BJ (cell line): ENCODE measurements at regions not wholly inside any gene's neighbourhood (a gene's known extent, or its start where the extent isn't known, plus 50 kb on each side); places are given as distances from the start of the nearest gene placed in this dataset. TPM values are rescaled to one million over a fixed set of nuclear protein-coding genes. Genes with fewer than 3 reads are reported as not detected.

Source experiments
- CTCF ChIA-PET: fragments of 350-600 bp; formaldehyde crosslinking; extraction: SDS; loops from one replicate; lab custom pipeline; 2021; ENCODE audit warnings: antibody characterized with exemption, inconsistent platforms; lab: Yijun Ruan, JAX
- POLR2A ChIA-PET: fragments of 300-600 bp; sonication (Branson Sonifier 250); formaldehyde crosslinking; extraction: SDS; loops from one replicate; lab custom pipeline; 2021; ENCODE audit warnings: antibody characterized with exemption; lab: Charles Lee
- DNase-seq: peaks from one replicate; pipeline ENCODE4 v3.0.0-alpha.2; 2011; ENCODE audit warnings: low read depth
- H3K27me3 ChIP-seq: 2 replicates; pipeline ENCODE4 v1.6.0; 2011; ENCODE audit warnings: low read length; ENCODE audit not compliant: control insufficient read depth, insufficient read depth
- H3K36me3 ChIP-seq: 2 replicates; pipeline ENCODE4 v1.5.1; 2011; ENCODE audit warnings: low read length; ENCODE audit not compliant: control insufficient read depth, insufficient read depth
- H3K4me3 ChIP-seq: 2 replicates; pipeline ENCODE4 v1.5.1; 2011; ENCODE audit warnings: low read depth, mild to moderate bottlenecking, control low read depth, low read length
- small RNA-seq: library from RNA; depleted of rRNA; stranded (forward); fragments of <200 nt; gene quantifications from one replicate; pipeline ENCODE3, GENCODE V24; 2012; ENCODE audit warnings: low replicate concordance, low read depth; ENCODE audit not compliant: insufficient read length
- TF ChIP-seq, protein P1 (sequence below): IDR thresholded peaks from 2 replicates; pipeline ENCODE4 v1.5.1; 2011; ENCODE audit warnings: low read depth, mild to moderate bottlenecking, control low read depth, inconsistent platforms, low read length, moderate library complexity; ENCODE audit not compliant: insufficient read depth

GRCh38 chr18:35918564-35918963, 53.9 kb upstream of the RMP24 start:
- CTCF ChIA-PET = interaction anchor here (1.0 kb wide), 1 partner anchor 164 kb away, joined by 3 read pairs; no protein-coding TSS in a partner anchor
- POLR2A ChIA-PET = no interaction called here
- TF ChIP-seq, protein P1, sequence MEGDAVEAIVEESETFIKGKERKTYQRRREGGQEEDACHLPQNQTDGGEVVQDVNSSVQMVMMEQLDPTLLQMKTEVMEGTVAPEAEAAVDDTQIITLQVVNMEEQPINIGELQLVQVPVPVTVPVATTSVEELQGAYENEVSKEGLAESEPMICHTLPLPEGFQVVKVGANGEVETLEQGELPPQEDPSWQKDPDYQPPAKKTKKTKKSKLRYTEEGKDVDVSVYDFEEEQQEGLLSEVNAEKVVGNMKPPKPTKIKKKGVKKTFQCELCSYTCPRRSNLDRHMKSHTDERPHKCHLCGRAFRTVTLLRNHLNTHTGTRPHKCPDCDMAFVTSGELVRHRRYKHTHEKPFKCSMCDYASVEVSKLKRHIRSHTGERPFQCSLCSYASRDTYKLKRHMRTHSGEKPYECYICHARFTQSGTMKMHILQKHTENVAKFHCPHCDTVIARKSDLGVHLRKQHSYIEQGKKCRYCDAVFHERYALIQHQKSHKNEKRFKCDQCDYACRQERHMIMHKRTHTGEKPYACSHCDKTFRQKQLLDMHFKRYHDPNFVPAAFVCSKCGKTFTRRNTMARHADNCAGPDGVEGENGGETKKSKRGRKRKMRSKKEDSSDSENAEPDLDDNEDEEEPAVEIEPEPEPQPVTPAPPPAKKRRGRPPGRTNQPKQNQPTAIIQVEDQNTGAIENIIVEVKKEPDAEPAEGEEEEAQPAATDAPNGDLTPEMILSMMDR = no peak

GRCh38 chr18:35919179-35919578, 53.3 kb upstream of the RMP24 start:
- TF ChIP-seq, protein P1 = no peak
- no peak for DNase-seq
- CTCF ChIA-PET = no interaction called here
- no peaks in the 10 kb centered on the region for H3K36me3 ChIP-seq
- POLR2A ChIA-PET = no interaction called here
- H3K4me3 ChIP-seq = no peak overlapping the region
- no peaks in the 10 kb centered on the region; the same call in 1 of the 2 replicates for H3K27me3 ChIP-seq

More at GRCh38 chr18:35918564-35918963, 53.9 kb upstream of the RMP24 start:
- Histone ChIP-seq H3K4me3 (no peak overlapping the region), H3K27me3 (no peaks in the 10 kb centered on the region), H3K36me3 (no peaks in the 10 kb centered on the region)
- DNase-seq = no peak

DNA sequence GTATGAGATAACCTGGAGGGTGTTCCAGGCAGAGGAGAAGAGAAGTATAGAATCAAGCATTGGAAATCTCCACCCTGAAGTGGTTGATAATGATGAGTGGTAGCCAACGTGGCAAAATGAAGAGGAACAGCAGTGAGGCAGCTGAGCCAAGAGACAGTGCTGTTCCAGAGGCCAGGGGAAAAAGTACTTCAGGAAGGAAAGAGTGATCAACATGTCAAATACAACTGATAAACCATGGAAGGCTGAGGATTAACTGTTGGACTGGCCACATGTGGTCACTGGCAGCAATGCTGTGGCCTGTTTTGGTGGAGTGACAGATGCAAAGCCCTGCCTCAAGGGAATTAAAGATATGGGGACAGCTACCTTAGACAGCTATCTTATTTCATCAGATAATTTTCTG, 51.9 kb upstream of the RMP24 start:
- TF ChIP-seq, protein P1 = no peak
- DNase-seq = no peak
- POLR2A ChIA-PET = no interaction called here
- Histone ChIP-seq H3K4me3 (no peak overlapping the region), H3K27me3 (no peaks in the 10 kb centered on the region; the same call in none of the 2 replicates), H3K36me3 (no peaks in the 10 kb centered on the region)
- CTCF ChIA-PET = no interaction called here

Small RNA genes lying in the stretch of these regions (small RNA-seq; reads per million reads assigned to genes)
- not detected for gene MIR187
